Sigmoid colon (tissue), 4 donors: ENCODE measurements at regions not wholly inside any gene's neighbourhood (a gene's known extent, or its start where the extent isn't known, plus 50 kb on each side); places are given as distances from the start of the nearest gene placed in this dataset.

ENCODE experiments used
- EP300 ChIP-seq, 4 donors: sonication (generic); formaldehyde crosslinking; IDR thresholded peaks; one replicate each; pipeline ENCODE4 v1.6.1; 2017; ENCODE audit warnings: antibody characterized with exemption in 4 of 4
- TF ChIP-seq, protein P1 (sequence below), 4 experiments: fragments of 450-650 bp in 3 of 4; fragments of 200-600 bp in 1 of 4; IDR thresholded peaks; one replicate each; pipeline ENCODE4 v1.5.1; 2016 to 2019; ENCODE audit warnings: antibody characterized with exemption in 4 of 4, mild to moderate bottlenecking in 3 of 4, moderate library complexity in 2 of 4

DNA sequence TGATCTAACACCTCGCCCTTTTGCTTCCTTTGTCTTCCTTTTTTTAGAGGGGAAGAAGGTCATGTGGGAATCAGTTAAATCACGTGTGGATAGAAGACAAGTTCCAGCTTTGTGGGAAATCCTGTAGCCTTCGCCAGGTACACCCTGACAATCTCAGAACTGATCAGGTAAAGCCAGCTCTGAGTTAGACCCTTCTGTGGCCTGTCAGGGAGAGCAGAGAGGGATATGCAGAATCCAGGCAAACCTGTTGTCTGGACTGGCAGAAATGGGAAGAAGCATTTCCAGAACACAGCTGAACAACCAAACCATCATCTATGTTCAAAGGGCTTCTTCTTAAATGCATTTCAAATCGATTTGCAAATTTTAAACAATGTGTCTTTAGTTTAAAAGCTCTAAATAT, 247.4 kb upstream of the FN1 start:
- TF ChIP-seq, protein P1, sequence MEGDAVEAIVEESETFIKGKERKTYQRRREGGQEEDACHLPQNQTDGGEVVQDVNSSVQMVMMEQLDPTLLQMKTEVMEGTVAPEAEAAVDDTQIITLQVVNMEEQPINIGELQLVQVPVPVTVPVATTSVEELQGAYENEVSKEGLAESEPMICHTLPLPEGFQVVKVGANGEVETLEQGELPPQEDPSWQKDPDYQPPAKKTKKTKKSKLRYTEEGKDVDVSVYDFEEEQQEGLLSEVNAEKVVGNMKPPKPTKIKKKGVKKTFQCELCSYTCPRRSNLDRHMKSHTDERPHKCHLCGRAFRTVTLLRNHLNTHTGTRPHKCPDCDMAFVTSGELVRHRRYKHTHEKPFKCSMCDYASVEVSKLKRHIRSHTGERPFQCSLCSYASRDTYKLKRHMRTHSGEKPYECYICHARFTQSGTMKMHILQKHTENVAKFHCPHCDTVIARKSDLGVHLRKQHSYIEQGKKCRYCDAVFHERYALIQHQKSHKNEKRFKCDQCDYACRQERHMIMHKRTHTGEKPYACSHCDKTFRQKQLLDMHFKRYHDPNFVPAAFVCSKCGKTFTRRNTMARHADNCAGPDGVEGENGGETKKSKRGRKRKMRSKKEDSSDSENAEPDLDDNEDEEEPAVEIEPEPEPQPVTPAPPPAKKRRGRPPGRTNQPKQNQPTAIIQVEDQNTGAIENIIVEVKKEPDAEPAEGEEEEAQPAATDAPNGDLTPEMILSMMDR (IDR thresholded peaks at IDR 0.05), result no peak
- no peak for TF ChIP-seq EP300 (IDR thresholded peaks at IDR 0.05)
